Loucy (cell line): ENCODE measurements at regions not wholly inside any gene's neighbourhood (a gene's known extent, or its start where the extent isn't known, plus 50 kb on each side); places are given as distances from the start of the nearest gene placed in this dataset.

Source experiments
- H2AFZ ChIP-seq: fragments of 200-600 bp; sonication (generic); 2 replicates; pipeline ENCODE4 v1.6.0; 2016; ENCODE audit warnings: antibody characterized with exemption, mild to moderate bottlenecking, low read length, moderate library complexity
- H3F3A ChIP-seq: fragments of 200-600 bp; 2 replicates; pipeline ENCODE4 v1.6.0; 2016; ENCODE audit warnings: antibody characterized with exemption, low read depth, mild to moderate bottlenecking
- H3K27me3 ChIP-seq: fragments of 200-600 bp; sonication (generic); 2 replicates; pipeline ENCODE4 v1.6.1; 2014; ENCODE audit warnings: low read length, mild to moderate bottlenecking; ENCODE audit not compliant: insufficient read depth, poor library complexity, severe bottlenecking
- H3K36me3 ChIP-seq: fragments of 200-600 bp; sonication (generic); 2 replicates; pipeline ENCODE4 v1.6.1; 2016; ENCODE audit warnings: low read length; ENCODE audit not compliant: insufficient read depth
- H3K4me1 ChIP-seq: fragments of 200-600 bp; sonication (generic); 2 replicates; pipeline ENCODE4 v1.5.1; 2014; ENCODE audit warnings: low read length, mild to moderate bottlenecking; ENCODE audit not compliant: insufficient read depth, poor library complexity, severe bottlenecking
- H3K4me2 ChIP-seq: fragments of 200-600 bp; sonication (generic); 2 replicates; pipeline ENCODE4 v1.6.0; 2014; ENCODE audit warnings: antibody characterized with exemption, low read length, low read depth, mild to moderate bottlenecking; ENCODE audit not compliant: poor library complexity, severe bottlenecking
- H3K4me3 ChIP-seq: fragments of 200-600 bp; sonication (generic); 2 replicates; pipeline ENCODE4 v1.5.1; 2014; ENCODE audit warnings: low read length, mild to moderate bottlenecking, mixed read lengths; ENCODE audit not compliant: poor library complexity, severe bottlenecking
- H3K79me2 ChIP-seq: fragments of 200-600 bp; sonication (generic); 2 replicates; pipeline ENCODE4 v1.6.1; 2014; ENCODE audit warnings: low read length; ENCODE audit not compliant: insufficient read depth
- H3K9ac ChIP-seq: fragments of 200-600 bp; sonication (generic); 2 replicates; pipeline ENCODE4 v1.6.0; 2014; ENCODE audit warnings: mild to moderate bottlenecking, low read depth, low read length, moderate library complexity; ENCODE audit not compliant: poor library complexity, severe bottlenecking
- H3K9me2 ChIP-seq: fragments of 200-600 bp; sonication (generic); replicated peaks from 2 replicates; pipeline ENCODE4 v1.6.1; 2016; ENCODE audit warnings: low read depth, low read length, mixed read lengths
- H3K9me3 ChIP-seq: fragments of 200-600 bp; sonication (generic); 2 replicates; pipeline ENCODE4 v1.6.1; 2014; ENCODE audit warnings: mild to moderate bottlenecking, antibody characterized with exemption, low read length, low read depth; ENCODE audit not compliant: insufficient read depth
- H4K20me1 ChIP-seq: fragments of 200-600 bp; sonication (generic); 2 replicates; pipeline ENCODE4 v1.6.0; 2014; ENCODE audit warnings: antibody characterized with exemption, low read length, mild to moderate bottlenecking; ENCODE audit not compliant: insufficient read depth, poor library complexity, severe bottlenecking
- EZH2phosphoT487 ChIP-seq: fragments of 200-600 bp; IDR thresholded peaks from 2 replicates; pipeline ENCODE4 v1.6.1; 2018; ENCODE audit warnings: antibody characterized with exemption, mild to moderate bottlenecking, moderate library complexity, borderline replicate concordance
- TF ChIP-seq, protein P1 (sequence below): fragments of 200-600 bp; sonication (generic); conservative IDR thresholded peaks from 2 replicates; pipeline ENCODE4 v1.5.1; 2014; ENCODE audit warnings: mild to moderate bottlenecking, antibody characterized with exemption, low read length

DNA sequence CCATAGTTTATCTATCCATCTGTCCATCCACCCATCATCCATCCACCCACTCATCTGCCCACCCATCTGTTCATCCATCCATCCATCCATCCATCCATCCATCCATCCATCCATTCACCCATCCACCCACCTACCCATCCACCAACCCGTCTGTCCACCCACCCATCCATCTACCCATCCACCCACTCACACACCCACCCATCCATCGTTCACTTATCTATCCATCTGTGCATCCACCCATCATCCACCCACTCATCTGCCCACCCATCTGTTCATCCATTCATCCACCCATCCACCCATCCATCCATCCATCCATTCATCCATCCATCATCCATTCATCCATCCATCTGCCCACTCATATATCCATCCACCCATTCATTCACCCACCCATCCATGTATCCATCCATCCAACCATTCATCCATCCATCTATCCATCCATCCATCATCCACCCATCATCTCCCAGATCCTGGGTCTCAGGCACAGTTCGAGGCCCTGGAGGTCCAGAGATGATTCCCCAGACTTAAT is 88.2 kb upstream of the WNT4 start:
- no peaks in the 10 kb centered on the region for H3K4me1 ChIP-seq
- H3K4me2 ChIP-seq, result no peak overlapping the region
- no peaks in the 10 kb centered on the region for H3K79me2 ChIP-seq
- H2AFZ ChIP-seq, result no peak overlapping the region
- no peaks in the 10 kb centered on the region for H3K9me2 ChIP-seq
- H3K27me3 ChIP-seq, result no peaks in the 10 kb centered on the region
- no peaks in the 10 kb centered on the region for H3K36me3 ChIP-seq
- H3F3A ChIP-seq, result no peaks in the 10 kb centered on the region
- TF ChIP-seq, protein P1, sequence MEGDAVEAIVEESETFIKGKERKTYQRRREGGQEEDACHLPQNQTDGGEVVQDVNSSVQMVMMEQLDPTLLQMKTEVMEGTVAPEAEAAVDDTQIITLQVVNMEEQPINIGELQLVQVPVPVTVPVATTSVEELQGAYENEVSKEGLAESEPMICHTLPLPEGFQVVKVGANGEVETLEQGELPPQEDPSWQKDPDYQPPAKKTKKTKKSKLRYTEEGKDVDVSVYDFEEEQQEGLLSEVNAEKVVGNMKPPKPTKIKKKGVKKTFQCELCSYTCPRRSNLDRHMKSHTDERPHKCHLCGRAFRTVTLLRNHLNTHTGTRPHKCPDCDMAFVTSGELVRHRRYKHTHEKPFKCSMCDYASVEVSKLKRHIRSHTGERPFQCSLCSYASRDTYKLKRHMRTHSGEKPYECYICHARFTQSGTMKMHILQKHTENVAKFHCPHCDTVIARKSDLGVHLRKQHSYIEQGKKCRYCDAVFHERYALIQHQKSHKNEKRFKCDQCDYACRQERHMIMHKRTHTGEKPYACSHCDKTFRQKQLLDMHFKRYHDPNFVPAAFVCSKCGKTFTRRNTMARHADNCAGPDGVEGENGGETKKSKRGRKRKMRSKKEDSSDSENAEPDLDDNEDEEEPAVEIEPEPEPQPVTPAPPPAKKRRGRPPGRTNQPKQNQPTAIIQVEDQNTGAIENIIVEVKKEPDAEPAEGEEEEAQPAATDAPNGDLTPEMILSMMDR, result no peak
- TF ChIP-seq EZH2phosphoT487, result no peak
- no peak overlapping the region for H3K9ac ChIP-seq
- H3K4me3 ChIP-seq, result no peak overlapping the region
- H4K20me1 ChIP-seq, result no peaks in the 10 kb centered on the region
- no peaks in the 10 kb centered on the region for H3K9me3 ChIP-seq

GRCh38 chr1:22231995-22232690 is 89.2 kb upstream of the WNT4 start:
- Histone ChIP-seq H3K9ac (no peak overlapping the region), H3K4me2 (no peak overlapping the region), H3F3A (no peaks in the 10 kb centered on the region), H3K9me3 (no peaks in the 10 kb centered on the region), H3K4me3 (no peak overlapping the region), H2AFZ (no peak overlapping the region), H4K20me1 (no peaks in the 10 kb centered on the region), H3K36me3 (no peaks in the 10 kb centered on the region), H3K4me1 (no peaks in the 10 kb centered on the region), H3K27me3 (no peaks in the 10 kb centered on the region), H3K79me2 (no peaks in the 10 kb centered on the region), H3K9me2 (no peaks in the 10 kb centered on the region)
- no peak for TF ChIP-seq EZH2phosphoT487
- TF ChIP-seq, protein P1, result 0 out of 2 replicates have a peak, but pooled peaks have one; percentile 17

DNA sequence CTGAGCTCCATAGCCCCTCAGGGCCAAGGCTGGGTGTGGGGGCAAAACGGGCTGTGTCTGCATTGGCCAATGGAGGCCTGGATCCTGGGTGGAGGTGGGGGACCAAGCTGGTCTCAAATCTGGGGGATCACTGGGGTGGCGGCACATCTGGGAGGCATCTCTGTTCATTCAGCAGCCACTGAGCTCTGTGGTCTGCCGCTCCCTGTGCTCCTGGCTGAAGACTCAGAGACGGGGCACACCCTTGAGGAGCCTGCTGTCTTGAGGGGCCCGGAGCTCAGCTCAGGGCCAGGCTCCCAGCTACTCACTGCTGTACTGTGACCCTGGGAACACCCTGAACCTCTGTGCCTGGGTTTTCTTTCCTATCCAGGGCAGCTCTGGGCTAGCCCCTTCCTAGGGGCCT is 90.3 kb upstream of the WNT4 start:
- no peak for TF ChIP-seq EZH2phosphoT487
- TF ChIP-seq, protein P1, result no peak
- Histone ChIP-seq H3K9me2 (no peaks in the 10 kb centered on the region), H3K4me3 (no peak overlapping the region), H4K20me1 (no peaks in the 10 kb centered on the region), H2AFZ (no peak overlapping the region), H3K9ac (no peak overlapping the region), H3F3A (no peaks in the 10 kb centered on the region), H3K9me3 (no peaks in the 10 kb centered on the region), H3K36me3 (no peaks in the 10 kb centered on the region), H3K4me1 (no peaks in the 10 kb centered on the region), H3K27me3 (no peaks in the 10 kb centered on the region), H3K4me2 (no peak overlapping the region), H3K79me2 (no peaks in the 10 kb centered on the region)
